GM21737 (cell line): ENCODE measurements at regions not wholly inside any gene's neighbourhood (a gene's known extent, or its start where the extent isn't known, plus 50 kb on each side); places are given as distances from the start of the nearest gene placed in this dataset.
"Not testable (repeated sequence)": the region's sequence is repeated elsewhere in the genome, so short reads cannot be mapped to it uniquely, and the experiment has no call there.

ENCODE experiments used
- ATAC-seq: cut with Tn5 transposase; IDR thresholded peaks from one replicate; pipeline ENCODE4 v1.9.1; 2021; ENCODE audit warnings: mild to moderate bottlenecking, moderate library complexity; ENCODE audit not compliant: unreplicated experiment

DNA sequence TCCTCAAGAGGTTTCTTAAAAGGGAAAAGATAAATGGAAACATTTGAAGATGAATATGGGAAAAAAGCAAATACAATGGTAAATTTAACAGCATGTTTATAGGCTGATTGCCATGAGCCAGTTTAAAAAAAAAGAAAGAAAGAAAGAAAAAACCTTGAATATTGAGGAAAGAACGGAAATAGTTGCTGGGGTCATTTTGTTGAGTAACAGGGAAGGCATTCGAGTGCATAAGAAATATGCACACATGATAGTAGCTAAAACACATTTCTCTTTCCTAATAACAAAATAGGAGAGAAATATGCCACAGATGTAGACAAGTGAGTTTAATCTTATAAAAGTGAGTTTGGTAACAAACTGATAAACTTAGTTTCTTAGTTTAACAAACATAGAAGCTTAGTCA lies 864.6 kb upstream of the ACO1 start:
- ATAC-seq = no peak

DNA sequence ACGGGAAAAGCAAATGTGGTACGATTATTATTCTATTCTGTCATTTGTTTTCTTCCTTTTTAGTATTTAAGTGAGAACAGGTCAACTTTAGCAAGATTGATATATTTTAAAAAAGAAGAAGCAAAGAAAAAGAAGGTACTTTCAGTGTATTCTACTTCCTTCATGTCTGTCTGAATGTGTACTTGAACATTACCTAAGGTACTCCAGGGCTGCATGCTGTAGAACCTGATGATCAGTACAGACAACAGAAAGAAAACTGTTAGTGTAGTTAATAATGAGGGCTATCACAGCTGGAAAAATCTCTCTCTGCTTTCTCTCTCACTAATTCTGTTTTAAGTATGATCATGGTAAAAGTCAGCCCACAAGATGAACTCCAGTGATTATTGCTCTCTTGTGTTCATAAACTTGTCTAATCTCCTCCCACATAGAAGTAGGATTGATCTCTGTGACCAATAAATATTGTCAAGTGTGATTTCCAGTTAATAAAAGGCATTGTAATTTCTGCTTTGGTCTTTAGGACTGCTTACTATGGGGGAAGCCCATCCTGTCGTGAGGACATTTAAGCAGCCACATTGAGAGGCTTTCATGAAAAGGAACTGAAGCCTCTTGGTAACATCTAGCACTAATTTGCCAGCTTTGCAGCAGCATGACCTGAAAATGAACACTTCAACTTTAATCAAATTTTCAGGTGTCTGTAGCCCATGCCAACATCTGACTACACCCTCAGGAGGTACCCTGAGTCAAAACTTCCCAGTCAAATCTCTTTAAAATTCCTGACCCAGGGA lies 864.0 kb upstream of the ACO1 start:
- ATAC-seq = peak; percentile 64

DNA sequence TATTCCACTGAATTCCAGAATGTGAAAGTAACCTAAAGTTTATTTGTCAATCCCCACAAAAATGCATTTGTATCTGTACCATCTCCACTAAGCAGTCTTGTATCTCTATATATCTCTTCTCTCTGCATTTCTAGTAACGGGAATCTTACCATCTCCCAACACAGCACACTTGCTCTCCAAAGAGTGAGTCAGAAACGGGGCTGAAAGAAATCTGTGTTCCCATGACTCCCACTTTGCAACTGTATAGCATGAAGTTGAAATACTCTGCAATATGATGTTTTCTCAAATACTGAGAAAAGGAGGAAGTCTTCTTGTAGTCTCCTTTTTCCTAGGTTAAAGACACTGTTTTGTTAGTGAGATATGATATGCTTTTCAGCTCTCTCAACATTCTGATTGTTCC lies 848.8 kb upstream of the ACO1 start:
- no peak for ATAC-seq

DNA sequence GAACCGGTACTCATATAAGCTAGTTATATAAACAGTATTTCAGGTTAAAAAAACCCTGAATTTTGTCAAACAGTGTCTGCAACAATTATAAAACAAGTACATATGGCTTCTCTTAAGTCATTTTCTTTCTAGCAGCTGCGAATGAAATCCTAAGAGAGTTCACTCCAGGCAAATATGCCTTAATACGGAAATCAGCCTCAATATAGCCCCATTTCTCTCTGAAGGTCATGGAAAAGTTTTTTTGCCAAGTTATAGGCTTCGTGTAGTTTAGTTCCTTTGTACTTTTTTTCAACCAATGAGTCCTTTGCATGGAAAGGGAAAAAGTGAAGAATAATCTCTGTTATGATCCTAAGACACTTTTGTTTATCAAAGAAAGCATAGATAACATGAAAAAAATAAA lies 848.0 kb upstream of the ACO1 start:
- no peak for ATAC-seq

DNA sequence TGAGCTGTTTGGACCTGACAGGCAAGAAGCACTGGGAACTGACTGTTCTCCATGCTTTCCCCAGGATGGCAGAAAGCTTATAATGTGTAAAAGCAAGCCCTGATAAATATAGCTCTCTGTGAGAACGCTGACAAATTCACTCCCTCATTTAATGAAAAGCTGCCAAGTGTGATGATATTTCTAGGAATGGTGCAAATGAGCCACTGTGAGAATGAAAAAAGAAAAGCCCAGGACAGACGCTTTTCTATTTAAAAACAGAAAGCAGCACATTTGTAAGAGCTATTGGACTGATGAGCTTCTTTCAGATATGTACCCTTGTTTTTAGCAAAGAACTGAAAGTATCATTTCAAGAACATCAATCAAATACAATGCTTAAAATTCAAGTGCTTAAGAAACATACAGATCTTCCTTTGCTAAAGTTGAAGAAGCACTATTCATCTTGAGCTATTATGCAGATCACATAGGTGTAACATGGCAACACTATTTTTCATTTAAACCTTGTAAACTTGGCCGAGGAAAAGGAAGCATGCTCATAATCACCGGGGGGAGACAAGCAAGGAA lies 842.6 kb upstream of the ACO1 start:
- no peak for ATAC-seq

DNA sequence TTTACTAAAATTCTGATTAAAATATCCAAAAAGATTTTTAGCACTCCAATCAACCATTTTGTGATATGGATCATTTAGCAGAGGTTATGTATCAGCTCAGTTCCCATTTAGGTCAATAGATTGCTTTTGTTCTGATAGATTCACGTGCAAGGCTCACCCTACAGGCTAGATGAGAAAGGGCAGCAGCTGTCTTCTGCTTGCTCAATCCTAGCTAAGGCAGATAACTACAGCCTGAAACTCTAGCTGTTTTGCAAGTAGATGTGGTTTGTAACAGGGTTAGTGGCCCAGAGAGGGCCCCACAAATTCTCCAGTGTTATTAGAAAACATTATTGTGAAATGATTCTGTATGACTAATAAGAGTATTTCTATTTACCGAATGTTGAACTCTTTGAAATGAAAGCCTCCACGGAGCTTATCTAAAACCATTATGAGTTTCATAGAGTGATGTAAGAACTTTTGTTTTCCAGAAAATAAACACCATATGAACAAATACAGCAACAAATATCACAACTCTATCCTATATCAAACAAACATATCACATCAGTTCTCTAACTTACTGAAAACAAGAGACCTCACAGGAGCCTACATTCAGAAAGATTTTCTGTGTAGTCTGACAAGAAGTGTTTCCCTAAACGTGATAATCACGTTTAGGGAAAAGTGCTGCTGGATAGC lies 841.9 kb upstream of the ACO1 start:
- ATAC-seq = peak; percentile 99

DNA sequence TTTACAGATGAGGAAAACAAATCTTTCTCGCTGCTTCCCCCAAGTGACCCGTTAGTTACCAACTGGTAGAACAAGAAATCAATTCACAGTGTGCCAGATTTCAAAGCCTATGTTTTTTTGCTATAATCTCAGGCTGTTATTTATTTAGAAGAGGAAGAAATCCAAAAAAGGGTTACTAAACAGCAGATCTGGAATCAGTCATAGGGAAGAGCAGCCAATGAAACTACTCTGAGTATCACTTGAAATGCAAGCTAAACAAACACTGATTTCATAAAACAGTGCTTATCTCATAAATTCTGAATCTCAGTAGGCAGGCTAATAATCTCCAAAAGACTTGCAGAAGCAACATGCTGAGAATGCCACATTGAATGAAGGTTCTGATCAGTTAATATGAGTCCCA lies 829.5 kb upstream of the ACO1 start:
- no peak for ATAC-seq

DNA sequence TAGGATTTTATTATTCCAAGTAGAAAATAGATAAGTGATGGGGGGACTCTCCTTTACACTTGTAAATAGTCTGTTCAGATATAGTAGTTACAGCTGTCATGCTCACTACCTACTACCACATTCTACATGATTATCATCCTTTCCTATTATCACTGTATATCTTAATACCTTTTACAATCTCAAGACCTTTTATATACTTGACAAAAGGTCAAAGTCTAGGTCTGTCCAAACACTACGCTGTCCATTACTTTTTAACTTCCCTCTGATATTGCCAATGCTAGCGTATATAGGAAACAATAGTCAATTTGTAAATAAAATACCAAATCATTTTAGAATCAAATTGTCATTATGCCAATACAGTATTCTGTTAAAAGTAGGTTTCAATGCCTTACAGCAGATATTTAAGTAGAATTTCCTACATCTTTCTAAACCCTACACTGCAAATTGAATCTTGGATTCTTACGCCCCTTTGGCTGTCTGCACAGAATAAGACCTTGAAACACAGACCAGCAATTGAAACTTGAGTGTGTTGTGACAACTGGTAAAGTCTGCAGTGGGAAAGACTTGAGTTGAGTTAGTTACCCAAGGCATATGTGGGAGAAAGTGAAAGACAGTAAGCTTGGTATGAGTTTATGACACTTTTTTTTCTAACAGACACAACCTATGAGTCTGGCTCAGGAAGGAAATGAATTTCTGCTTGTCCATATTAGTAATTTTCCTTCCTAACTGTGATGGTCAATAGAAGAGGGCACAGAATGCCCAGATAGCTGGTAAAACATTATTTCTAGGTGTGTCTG lies 827.6 kb upstream of the ACO1 start:
- no peak for ATAC-seq

DNA sequence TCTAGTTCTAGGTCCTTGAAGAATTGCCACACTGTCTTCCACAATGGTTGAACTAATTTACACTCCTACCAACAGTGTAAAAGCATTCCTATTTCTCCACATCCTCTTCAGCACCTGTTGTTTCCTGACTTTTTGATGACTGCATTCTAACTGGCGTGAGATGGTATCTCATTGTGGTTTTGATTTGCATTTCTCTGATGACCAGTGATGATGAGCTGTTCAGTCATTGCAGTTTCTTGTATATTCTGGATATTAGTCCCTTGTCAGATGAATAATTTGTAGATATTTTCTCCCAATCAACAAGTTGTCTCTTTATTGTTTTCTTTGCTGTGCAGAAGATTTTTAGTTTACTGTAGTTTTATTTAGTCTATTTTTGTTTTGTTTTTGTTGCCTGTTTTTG lies 812.3 kb upstream of the ACO1 start:
- not testable (repeated sequence) for ATAC-seq

DNA sequence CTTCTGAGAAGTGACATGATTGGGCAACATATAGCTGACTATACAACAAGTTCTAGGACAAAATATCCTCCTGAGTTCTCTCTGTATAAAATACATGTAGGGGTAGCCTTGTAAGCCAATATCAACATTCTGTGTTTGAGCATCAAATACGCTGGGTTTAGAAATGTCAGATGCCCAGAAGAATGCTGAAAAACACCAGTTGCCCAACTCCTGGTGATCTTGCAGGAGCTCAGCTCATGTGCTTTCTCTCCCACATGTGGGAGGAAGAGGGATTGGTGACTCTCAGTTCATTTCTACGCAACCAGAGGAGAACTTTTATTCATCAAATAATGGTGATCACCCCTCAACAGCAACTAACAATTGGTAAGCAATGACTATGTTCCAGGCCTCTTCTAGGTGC lies 810.9 kb upstream of the ACO1 start:
- no peak for ATAC-seq

DNA sequence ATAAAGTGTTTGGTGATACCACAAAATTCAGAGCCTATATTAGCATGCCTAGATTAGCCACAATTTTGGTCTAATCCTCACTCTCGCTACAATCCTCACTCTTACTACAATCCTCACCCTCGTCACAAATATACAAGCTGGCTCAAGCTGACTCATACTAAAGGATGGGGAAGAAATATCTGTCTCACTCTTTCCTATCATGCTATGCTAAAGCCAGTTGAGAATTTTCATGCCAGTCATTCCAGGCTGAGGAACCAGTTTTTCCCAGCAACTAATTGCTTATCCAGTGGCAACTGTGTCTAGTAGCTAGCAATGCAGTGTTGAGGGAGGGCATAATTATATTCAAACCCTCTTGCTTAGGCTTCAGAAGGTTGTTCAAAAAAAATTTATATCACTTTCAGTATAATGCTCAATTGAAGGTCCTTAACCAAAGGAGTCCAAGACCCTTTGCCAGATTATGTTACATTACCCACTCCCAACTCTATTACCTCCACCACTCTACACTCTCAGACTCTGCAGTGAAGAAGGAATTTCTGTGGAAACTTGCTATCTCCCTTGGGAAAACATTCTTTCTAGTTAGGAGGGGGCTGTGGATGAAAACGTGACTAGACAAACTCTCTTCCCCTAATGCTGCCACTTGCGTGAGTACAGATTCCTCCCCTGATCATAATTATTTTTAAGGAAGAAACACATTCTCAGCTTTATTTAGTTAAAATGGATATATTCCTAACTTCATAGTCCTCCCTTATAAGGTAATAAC lies 810.3 kb upstream of the ACO1 start:
- ATAC-seq = no peak

DNA sequence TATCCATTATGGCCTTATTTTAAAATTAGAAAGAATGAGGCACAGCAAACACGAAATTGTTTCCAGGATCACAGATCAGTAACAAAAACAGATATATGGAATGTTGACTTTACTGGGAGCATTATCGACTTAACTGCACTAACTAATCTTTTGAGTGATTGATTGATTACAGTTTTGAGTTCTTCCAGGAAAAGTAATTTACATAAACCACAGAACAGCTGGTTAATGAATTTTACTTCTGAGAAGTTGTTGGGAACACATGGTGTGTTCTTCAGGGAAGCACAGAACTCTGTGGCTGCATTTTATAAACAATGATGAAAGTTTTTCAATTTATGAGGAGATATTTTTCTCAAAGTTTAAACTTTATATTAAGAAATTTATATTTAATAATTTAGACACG lies 802.4 kb upstream of the ACO1 start:
- no peak for ATAC-seq

DNA sequence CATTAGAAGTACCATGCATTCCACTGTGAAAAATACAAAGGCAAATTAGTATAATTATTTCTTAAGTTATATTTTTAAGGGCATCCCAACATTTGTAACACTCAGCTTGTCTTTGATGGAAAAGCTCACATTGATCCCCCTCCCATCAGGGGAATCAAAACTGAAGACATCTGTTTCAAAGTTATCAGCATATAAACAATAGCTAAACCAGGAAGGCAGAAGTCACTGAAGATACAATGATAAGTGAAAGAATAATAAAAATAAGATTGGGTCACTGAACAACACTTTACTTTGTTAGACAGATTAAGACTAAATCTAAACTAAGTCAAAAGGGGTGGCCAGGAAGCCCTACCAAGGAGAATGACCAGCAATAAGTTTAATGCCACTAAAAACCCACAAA lies 801.9 kb upstream of the ACO1 start:
- no peak for ATAC-seq

DNA sequence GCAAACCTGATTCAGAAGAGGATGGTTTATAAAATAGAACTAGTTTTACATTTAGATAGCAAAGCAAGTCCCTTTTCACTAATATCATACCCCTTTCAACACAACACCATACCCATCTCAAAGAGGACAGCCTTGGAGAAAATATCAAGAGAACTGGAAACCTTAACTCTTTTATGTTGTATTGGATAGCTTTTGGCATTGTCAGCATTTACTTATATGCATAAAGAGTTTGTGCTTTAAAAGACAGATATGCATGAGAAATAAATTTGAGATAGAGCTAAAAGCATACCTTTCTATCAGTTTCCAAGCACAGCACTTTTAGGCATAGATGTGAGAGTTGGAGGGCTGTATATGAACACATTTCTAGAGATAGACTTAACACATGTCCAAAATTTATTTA lies 799.3 kb upstream of the ACO1 start:
- no peak for ATAC-seq

DNA sequence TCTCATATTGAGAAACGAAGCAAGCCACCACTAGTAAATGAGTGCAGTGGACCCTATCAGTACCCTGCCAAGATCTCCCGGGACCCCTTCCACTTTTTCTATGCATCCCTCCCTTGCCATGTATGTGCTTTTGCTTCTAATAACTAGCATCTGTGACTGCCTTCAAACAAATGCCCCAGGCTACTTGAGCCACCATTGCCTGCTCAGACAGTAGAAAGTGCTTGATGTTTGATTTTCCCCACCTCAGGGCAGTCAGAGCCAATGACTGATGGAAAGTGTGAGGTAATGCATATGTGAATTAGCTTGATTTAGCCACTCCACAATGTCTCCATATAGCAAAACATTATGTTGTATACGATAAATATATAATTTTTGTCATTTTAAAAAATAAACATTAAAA lies 797.3 kb upstream of the ACO1 start:
- ATAC-seq = no peak

DNA sequence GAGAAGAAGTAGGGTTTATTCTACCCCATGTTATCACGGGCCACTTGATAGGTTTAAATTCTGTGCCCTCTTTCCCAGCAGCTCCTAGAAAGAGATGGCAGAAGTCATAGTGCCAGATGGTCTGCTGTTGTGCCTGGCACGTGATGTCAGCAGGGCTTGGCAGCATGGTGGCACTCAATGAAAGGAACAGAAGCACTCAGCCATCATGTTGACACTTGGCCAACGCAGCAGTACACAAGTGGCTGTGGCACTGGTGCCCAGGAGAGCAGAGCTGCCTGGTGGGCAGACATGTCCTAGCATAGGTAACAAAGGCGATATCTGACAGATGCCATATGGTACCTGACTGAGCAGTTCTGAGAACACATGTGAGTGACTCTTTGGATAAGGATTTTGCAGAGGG lies 796.4 kb upstream of the ACO1 start:
- ATAC-seq = no peak

DNA sequence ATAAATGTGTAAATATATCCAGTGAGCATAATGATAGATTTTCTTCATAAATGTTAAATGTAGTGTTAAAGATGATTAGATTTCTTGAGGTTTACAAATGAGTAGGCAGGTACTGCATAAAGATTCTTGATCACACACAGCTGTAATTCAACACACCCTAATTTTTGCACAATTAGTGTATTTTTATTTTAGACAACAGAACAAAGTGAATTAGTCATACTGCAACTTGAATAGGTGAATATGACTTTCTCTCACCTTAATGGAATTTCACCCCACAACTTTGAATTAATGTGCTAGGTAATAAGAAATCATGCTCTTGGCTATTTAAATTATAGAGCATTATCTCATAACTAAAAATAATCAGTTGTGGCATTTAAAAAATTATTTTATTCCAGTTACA lies 795.7 kb upstream of the ACO1 start:
- no peak for ATAC-seq

DNA sequence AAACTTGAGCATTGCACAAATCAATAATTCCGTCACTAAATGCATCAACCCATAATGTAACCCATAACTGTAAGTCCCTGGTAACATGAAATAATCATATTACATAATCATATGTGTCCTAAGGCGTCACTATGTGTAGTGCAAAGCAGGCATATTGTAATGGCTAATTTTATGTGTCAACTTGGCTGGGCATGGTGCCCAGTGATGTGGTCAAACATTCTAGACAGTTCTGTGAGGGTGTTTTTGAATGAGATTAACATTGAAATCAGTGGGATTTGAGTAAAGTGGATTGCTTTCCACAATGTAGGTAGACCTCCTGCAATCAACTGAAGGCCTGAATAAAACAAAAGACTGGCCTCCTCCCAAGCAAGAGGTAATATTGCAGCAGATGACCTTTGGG lies 794.4 kb upstream of the ACO1 start:
- no peak for ATAC-seq

DNA sequence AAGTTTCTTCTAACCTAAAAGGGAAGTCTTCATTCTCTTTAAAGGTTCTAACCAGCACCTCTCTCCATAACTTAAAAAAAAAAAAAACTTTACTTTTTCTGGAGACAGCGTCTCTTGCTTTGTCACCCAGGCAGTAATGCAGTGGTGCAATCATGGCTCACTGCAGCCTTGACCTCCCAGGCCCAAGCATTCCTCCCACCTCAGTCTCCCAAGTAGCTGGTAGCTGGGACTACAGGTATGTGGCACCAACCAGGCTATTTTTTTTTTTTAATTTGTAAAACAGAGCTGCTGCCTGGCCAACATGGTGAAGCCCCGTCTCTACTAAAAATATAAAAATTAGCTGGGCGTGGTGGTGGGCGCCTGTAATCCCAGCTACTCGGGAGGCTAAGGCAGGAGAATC lies 787.4 kb upstream of the ACO1 start:
- not testable (repeated sequence) for ATAC-seq

DNA sequence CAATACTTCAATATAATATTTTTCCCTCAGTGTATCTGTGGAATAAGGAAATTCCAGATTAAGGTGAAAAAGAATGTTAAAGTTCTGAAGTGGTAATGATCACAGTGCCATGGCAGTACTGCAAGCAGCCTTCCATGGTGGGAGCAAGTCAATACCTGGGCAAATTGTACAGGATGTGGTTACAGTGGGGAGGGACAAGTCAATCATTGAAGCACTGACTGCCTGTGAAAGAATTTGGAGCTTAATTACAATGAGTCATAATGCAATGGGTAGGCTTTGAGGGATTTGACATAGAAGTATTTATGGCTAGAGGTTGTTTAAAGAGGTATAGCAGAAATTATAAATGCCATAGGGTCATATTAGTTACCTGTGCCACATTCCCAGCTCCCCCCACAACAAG lies 786.5 kb upstream of the ACO1 start:
- ATAC-seq = peak; percentile 82

DNA sequence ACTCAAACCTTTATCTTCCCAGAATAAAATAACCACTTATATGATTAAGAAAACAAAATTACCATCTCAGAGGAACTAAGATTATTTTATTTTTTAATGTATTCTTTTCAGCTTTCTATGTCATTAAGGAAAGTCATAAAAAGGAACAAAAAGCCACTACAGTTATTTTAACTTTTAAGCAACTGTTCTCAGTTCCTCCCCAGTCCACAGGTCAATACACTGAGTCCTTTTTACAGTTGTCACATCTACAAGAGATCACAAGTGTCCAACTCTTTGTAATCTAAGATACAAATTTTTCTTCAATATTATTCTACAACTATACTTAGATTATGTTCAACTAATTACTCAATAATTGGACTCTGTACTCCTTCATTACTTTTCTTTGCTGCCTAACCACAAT lies 782.8 kb upstream of the ACO1 start:
- ATAC-seq = no peak
